Testis (tissue), 2 donors: ENCODE measurements at regions not wholly inside any gene's neighbourhood (a gene's known extent, or its start where the extent isn't known, plus 50 kb on each side); places are given as distances from the start of the nearest gene placed in this dataset.

ENCODE experiments used
- POLR2A ChIP-seq: fragments of 450-650 bp; IDR thresholded peaks from one replicate; pipeline ENCODE4 v1.6.1; 2017; ENCODE audit warnings: antibody characterized with exemption, mild to moderate bottlenecking, moderate library complexity
- TF ChIP-seq, protein P1 (sequence below), 3 experiments: fragments of 450-650 bp in 2 of 3; fragments of 200-600 bp in 1 of 3; sonication (generic) in 1 of 3; IDR thresholded peaks; one replicate each; pipeline ENCODE4 v1.5.1; 2016 to 2019; ENCODE audit warnings: antibody characterized with exemption in 3 of 3, mild to moderate bottlenecking in 2 of 3, moderate library complexity in 1 of 3

DNA sequence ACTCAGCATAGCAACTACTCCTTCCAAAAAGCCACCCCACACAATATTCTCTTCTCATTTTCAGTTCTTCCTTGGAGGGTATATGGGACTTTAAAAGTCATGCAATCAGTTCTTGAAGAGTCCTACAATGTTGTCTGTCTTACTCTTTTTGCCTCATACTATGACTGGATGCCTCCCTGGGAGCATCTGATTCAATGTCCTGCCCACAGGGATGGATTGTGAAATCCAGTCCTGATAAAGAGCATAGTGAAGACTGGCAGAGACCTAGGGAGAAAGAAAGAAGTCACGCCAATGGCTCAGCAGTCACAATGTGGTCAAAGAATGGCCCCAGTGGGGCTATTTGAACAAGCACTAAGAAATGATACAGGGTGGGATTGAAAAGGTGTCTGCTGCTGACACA, 155.1 kb upstream of the SERPINE2 start:
- TF ChIP-seq POLR2A, result no peak
- TF ChIP-seq, protein P1, sequence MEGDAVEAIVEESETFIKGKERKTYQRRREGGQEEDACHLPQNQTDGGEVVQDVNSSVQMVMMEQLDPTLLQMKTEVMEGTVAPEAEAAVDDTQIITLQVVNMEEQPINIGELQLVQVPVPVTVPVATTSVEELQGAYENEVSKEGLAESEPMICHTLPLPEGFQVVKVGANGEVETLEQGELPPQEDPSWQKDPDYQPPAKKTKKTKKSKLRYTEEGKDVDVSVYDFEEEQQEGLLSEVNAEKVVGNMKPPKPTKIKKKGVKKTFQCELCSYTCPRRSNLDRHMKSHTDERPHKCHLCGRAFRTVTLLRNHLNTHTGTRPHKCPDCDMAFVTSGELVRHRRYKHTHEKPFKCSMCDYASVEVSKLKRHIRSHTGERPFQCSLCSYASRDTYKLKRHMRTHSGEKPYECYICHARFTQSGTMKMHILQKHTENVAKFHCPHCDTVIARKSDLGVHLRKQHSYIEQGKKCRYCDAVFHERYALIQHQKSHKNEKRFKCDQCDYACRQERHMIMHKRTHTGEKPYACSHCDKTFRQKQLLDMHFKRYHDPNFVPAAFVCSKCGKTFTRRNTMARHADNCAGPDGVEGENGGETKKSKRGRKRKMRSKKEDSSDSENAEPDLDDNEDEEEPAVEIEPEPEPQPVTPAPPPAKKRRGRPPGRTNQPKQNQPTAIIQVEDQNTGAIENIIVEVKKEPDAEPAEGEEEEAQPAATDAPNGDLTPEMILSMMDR (IDR thresholded peaks at IDR 0.05), result no peak
